ENCODE measurements at regions not wholly inside any gene's neighbourhood (a gene's known extent, or its start where the extent isn't known, plus 50 kb on each side); places are given as distances from the start of the nearest gene placed in this dataset.

DNA sequence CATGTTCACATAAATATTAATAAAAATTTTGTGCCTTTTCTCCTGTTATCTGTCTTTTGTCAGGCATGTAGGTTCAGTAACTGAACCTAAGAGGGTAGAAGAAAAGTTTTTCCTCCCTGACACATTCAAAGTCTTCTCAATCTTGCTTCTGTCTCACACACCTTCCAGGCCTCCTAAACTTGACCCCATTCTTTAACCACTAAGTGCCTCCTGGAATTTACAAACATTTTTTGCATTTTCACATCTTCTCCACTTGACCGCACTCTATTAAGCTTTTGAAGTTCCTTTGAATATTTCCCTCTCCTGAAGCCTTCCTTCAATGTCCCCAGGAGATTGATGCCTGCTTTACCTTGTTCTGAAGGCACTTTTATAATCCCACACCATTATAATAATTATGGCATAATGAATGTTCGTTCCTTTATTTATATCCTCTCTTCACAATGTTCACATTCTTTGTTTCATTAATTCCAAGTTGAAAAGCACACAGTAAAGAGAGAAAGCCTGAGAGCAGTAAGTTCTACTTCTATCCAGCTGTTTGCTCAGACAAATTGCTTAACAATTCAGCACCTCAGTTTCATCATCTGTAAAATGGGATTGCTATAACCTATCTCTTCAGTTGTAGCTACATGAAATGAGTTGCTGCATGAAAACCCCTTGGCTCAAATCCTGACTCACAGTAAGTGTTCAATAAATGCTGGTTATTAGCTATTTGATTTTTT is 184.8 kb upstream of the KLHL29 start:
- DNase-seq (ENCODE audit: low spot score) = no peak

DNA sequence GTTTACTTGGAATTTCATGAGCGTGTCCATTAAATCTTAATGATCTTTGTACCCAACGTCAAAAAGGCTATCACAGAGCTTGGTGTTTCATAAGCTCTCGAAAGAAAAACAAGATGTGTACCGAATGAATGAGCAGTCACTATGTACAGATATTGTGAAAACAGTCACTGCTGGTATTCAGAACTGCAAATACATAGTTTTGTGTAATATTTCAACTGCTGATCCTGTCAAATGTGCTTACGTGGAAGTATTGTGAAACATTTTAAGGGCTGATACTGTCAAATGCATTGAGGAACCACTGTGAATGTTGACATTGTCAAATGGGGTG is 184.2 kb upstream of the KLHL29 start:
- DNase-seq (ENCODE audit: low spot score) = no peak

DNA sequence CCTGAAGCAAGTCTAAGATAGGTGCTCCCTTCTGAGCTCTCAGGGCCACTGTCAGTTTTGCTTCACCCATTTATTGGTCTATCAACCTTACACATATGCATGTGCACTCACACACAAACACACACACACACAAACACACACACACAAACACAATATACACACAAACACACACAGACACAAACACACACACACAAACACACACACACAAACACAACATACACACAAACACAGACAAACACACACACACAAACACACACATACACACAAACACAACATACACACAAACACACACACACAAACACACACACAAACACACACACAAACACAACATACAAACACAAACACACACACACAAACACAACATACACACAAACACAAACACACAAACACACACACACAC is 181.6 kb upstream of the KLHL29 start:
- DNase-seq (ENCODE audit: low spot score) = no peak

DNA sequence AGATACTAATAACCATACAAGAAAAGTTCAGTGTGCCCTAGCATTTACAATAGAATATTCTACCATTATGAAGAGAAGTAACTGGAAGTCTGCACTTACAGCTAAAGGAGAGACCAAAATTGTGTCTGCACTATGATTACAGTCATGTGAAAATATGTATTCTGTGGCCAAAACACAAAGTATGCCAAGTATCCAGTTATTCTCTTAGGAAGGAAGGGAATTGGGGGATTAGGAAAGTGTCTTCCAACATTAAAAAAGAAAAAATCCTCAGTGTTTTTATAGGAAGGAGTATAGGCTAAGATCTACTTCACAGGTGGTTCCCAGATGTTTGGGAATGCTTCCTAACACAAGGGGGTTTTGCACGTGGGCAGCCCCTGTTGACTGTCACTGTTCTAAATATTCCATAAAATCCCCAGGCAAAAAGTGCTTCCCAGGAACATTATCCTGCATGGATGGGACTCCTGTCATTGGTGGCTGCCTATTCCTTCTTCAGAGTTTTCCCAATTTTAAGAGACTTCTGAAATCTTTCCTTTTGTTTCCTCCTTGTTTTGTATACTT is 180.2 kb upstream of the KLHL29 start:
- no peak for DNase-seq (ENCODE audit: low spot score)

DNA sequence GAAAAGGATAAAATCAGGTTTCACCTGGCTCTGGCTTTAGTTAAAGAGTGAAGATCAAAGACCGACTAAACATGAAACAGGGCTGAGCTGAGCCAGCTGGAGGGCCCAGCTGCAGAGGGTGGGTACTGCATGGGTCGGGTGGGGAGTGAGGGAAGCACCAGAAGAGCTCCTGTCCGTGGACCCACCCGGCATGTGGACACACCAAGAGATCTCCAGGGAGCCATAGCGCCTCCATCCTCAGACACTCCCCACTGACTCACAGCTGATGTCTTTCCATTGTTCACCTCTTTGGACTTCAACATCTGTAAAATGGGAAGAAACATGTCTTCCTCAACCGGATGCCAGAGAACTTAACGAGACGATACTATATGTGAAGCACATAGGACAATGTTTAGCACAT is 178.3 kb upstream of the KLHL29 start:
- DNase-seq (ENCODE audit: low spot score) = no peak

DNA sequence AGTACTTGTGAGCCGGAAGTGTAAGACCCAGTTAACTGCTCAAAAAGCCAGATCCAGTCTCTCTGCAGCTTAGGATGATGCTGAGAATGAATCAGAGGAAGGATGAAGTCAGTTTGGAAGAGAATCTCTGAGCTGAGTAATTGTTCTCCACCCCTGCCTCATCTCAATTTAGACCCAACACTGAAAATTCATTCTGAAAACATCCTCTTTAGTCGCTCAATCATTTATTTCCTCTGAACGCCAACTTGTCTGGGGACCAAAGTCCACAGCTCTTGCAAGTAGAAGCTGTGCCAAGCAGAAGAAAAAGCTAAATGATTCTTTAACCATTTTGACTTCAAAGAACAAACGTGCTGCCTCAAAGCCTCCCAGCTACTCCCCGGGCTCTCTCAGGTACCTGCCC is 177.1 kb upstream of the KLHL29 start:
- DNase-seq (ENCODE audit: low spot score) = no peak

DNA sequence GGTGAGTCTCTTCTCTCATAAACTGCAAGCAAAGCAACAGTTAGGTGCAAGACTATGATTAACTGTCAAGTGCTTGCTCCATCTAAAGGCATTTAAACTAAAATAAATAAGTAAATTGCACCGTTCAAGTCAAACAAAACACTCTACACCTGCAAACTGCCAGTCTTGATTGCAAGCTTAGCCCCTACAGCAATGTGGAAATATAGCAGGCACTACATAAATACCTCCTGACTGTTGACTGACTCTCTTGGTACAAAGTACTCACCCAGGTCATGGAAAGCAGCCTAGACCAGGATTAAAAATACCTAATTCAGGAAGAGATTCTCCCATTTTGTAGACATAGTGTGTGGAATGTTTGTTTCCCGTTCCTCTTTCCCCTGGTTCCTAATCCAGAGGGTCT is 176.6 kb upstream of the KLHL29 start:
- DNase-seq (ENCODE audit: low spot score) = no peak

DNA sequence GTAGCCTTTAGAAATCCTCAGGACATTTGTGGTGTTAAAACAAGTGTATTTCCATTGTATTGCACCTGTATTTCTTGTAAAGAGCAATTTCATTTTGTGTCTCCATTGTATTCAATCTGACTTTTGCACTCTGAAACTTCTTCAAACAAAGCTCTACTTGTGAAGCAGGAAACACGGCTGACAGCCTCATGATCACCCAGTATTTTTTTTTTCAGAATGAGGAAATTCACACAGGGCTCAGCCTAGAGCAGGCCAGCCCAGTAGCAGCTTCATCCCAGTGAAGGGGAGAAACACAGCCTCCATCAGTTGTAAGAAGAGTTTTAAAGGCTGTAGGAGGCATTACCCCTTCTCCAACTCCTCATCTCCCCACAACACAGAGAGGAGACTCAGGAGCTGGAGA is 175.9 kb upstream of the KLHL29 start:
- no peak for DNase-seq (ENCODE audit: low spot score)

DNA sequence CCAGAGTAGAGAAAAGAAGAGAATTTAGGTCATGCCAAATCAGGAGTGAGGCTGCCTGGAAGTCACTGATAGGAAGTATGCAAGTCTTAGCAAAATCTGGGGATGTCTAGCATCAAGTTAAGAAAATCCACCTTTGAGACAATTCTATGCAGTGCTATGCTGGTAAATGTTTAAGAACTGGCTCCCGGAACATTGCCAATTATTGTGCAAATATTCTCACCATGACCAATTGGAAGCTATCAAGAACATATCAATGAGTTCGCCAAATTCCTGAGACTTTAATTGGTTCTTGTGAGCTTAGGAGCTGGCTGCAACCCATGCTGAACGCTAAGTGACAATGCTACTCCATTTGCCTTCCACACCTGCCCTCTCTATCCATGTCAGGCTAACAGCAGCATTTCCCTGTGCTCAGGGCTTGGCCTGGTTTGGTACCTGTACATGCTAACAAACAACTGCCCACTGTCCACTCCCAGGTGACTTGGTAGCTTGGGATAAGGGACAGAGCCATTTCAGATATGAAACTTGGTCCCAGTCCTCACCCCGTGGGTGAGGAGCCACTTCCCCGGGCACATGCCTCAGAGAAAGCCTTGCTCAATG is 172.9 kb upstream of the KLHL29 start:
- DNase-seq (ENCODE audit: low spot score) = no peak

DNA sequence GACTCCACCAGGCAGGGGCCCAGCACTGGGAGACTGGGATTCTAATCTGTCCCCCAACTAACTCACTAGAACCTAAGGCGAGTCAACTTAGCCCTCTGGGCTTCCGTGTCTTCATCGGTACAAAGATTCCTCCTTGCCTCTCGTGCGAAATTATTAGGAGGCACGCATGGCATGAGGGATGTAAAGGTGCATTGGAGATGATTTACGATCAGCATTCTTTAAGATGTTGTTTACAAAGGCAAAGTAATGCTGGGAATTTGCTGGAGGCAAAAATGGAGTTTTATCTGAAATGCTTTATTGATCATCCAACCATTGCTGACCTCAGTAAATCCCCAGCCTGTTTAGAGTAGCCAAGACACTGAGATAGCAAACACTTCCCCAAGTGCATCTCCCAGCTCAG is 171.8 kb upstream of the KLHL29 start:
- DNase-seq (ENCODE audit: low spot score) = no peak

DNA sequence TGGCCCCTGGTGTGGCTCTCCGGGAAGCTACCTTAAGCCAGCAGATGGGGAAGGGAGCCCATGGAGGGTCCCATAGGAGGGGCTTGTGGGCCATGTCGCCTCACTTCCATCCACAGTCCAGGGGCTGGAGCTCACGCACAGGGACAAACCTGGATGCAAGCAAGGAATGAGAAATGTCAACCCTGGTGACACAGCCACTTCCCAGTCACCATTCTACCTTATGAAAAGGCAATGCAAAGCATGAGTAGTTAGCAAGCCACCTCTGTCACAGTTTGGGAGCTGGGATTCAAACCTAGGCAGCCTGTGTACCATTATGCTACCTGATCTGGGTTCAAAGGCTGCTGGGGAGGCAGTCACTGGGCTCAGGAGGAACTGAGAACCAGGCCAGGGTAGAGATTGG is 170.0 kb upstream of the KLHL29 start:
- DNase-seq (ENCODE audit: low spot score) = no peak

DNA sequence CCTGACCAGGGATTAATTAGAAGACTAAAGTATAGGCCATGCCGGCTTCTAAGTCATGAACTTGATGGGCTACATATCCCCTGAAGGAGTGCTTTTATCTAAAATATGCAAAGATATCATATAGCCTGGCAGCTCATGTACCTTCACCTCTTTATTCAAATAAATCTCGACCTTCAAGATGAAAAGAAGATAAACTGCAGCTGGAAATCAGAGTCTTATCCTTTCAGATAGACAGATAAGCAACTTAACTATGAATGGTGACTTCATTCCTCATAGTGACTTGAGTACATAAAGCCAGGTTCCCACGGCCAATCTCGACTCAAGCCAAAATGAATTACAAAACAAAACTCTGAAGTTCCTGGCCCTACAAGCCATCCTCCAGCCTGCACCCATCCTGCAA is 165.3 kb upstream of the KLHL29 start:
- no peak for DNase-seq (ENCODE audit: low spot score)

DNA sequence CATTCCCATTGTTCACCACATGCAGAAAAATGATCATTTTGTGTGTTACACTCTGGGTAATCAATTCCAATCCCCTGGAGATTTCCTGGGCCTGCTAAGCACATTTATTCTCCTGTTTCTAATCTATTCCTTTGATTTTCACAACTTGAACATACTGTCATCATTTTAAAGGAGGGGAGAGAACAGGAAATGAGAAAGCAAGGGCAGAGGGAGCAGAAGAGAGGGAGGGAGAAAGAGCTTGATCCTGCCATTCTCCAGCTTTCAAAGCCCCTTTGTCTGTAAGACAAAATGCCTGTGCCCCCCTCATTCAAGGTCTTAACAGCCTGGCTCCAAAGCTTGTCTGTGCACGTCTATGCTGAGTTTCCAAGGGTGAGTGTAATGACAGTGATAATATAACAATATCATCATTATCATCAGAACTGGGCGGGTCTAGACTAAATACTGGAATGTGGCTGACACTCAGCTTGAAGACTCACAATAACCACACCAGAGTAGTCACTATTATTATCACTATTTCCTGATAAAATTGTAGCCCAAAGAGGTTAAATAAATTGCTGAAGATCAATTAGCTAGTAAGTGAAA is 164.4 kb upstream of the KLHL29 start:
- no peak for DNase-seq (ENCODE audit: low spot score)

DNA sequence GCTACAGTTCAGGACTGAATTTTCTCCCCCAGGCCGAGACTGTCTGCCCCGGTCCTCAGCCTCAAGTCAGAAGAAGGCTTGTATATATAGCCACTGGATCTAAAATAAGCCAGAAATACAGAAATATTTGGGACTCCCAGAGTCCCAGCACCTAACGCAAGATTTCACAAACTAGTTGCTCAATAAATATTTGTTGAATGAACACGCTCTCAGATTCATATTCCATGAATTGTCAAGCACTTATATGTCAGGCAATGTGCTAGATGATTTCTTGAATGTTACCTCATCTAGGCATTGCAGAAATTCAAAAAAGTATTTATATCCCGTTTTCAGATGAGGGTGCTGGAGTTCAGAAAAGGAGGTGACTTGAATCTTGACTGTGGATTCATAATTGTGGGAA is 163.7 kb upstream of the KLHL29 start:
- DNase-seq (ENCODE audit: low spot score) = no peak

DNA sequence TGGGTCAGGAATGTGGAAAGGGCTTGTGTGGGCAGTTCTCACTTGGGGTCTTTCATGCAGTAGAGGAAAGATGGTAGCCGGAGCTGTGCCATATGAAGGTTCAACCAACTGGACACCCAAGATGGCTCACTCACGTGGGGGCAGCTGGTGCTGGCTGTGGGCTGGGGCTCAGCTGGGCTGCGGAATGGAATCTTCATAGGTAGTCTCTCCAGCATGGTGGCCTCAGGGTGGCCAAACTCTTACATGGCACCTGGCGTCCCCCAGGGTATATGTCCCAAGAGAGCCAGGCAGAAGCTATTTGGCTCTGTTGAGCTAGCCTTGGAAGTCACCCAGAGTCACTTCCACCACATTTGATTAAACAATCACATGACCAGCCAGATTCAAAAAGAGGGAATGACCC is 163.1 kb upstream of the KLHL29 start:
- DNase-seq (ENCODE audit: low spot score) = no peak

DNA sequence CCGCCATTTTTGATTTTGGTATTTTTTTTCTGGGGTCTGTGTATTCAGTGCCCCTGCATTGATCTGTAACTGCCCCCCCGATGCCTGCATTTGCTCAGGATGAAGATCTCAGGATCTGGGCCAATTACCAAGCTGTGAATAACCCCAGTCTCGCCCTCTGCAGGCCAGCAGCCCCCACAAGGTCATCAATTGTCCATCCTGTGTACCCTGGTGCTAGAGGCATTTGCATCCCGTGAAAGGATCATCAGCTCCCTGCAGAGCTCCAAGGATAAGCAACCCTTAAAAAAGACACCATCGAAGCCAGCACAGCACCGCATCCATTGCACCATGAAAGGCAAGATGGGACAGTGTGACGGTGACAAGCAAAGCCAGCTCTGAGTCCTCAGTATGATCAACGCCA is 154.1 kb upstream of the KLHL29 start:
- no peak for DNase-seq (ENCODE audit: low spot score)

DNA sequence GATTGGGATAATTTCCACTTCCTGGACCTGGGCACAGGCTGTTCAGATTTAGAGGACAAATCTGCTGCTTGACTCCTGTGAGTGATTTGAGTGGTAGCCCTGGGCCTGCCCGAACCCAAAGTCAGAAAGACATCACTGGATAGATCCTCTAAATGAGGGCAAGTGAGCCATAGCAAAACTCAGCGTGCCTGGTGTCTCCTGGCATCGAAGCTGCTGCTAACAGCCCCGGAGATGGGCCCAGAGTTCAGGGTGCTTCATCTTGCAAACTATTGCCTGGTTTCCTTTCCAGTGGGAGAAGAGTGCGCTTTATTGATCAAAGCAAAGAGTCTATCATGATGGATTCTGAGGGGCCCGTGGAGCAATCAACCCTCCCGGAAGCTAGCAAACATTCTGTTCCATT is 153.1 kb upstream of the KLHL29 start:
- no peak for DNase-seq (ENCODE audit: low spot score)

DNA sequence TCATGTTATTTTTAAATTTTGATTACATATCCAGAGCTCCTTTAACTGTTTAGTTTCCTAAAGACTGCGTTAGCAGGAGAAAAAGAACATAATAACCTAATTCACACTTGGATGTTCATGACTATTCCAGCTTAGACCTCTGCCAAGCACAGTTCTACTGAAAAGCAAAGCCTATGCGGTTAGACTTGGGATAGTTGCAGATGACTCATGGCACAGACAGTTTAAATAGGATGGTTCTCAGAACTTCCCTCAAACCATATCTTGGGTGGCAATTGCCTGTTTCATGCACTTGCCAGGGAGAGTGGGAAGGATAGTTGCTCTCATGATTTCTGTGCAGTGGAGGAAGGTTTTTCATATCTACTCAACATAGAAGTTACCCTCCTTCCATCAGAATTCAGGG is 149.7 kb upstream of the KLHL29 start:
- no peak for DNase-seq (ENCODE audit: low spot score)

DNA sequence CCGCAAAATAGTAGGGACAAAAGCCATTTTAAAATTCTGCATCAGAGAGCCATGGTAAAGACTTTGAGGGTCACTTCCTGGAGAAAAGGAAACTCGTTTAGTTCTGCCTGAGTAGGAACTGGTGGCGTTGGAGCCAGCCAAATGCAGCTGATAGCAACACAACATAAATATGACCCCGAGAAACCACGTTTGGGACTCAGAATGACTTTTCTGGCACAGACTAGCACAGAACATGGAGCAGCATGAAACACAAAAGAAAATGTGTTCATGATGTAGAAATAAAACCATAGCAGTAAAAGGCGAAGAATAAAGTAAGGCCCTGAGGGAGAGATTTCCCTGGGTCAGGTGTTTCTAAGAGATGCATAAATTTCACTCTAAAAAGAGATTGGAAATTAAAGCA is 149.2 kb upstream of the KLHL29 start:
- no peak for DNase-seq (ENCODE audit: low spot score)

DNA sequence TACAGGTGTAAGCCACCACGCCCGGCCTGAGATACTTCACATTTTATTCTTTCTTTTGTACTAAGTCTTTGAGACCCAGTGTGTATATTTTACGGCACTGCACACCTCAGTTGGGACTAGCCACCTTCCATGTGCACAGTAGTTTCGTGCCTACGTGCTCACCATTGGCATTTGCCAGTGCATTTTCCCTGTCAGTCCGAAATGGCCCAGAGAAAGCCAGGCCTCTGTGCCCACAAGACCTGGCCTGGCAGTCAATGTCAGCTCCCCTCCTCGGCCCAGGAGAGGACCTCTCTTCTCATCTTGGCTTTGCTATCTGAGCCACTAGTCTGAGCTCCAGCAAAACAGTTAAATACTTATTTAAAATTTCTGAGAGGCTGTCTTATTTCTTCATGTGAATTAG is 147.8 kb upstream of the KLHL29 start:
- no peak for DNase-seq (ENCODE audit: low spot score)

DNA sequence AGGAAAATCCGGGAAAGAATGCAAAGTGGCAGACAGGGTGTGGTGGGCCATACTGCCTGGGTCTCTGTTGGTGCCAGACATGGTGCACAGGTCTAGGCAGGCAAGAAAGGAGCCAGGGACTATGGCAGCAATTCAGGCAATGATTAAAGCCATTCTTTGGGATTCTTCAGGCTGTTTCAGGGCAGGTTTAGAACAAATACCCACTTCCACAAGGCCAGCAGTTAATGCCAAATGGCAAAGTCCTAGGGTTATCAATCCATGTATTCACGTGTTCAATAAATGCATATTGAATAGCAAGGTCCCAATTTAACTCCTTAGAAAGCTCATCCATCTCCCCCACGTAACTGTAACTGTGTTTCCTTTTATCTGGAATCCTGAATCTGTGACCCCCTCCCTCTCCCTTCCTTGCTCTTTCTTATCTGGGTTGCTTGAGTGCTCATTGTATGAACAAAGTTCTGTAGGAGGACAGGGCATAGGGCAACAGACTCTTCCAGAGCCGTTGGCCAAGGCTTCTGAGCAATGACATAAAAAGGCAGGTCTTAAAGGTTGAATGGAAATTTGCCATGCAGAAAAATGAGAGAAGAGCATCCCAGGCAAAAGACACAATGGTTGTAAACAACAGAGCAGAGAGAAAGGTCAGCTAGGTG is 146.8 kb upstream of the KLHL29 start:
- no peak for DNase-seq (ENCODE audit: low spot score)

DNA sequence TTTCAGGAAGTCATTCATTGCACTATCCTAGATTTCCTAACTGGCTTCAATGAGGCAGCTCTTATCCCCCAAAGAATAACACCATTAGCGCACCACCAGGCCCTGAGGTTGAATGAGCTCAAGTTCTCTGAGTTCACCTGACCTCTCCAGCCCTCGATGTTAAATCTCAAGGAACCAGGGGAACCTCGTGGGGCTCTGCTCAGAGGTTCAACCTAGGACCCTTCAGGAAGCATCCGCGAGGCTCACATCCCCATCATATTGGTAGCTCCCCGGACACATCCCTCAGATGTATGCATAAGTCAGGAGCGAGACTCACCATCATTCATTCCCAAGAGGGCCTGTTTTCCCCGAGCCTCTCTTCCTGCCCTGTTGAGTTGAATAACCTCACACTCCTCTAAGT is 145.6 kb upstream of the KLHL29 start:
- DNase-seq (ENCODE audit: low spot score) = no peak

DNA sequence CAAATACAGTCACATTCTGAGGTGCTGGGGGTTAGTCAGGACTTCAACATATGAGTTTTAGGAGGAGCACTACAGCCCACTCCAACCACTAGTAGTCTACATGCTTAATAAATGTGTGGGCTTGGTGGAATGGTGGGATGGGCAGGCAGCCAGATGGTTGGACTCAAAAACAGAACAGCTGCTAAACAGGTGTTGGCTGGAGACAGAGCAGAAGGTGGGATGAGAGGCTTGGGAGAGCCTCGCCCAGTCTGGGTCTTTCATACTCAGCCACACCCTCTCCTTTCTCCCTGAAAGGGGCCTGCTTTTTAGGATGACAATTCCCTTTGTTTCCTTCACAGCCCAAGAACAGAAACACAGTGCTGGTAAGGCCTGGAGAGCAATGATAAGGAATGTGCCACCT is 143.9 kb upstream of the KLHL29 start:
- DNase-seq (ENCODE audit: low spot score) = no peak

Data from germinal center (tissue), 1 donor.